Left renal pelvis (tissue), 4 donors: ENCODE measurements at regions not wholly inside any gene's neighbourhood (a gene's known extent, or its start where the extent isn't known, plus 50 kb on each side); places are given as distances from the start of the nearest gene placed in this dataset.
A peak's percentile ranks its signal among the peaks of the same experiment; 100 is the strongest.

ENCODE experiments used
- DNase-seq, 4 donors: peaks; one replicate each; pipeline ENCODE4 v3.0.0-alpha.2; 2013; ENCODE audit warnings: low read depth in 4 of 4, low spot score in 3 of 4

DNA sequence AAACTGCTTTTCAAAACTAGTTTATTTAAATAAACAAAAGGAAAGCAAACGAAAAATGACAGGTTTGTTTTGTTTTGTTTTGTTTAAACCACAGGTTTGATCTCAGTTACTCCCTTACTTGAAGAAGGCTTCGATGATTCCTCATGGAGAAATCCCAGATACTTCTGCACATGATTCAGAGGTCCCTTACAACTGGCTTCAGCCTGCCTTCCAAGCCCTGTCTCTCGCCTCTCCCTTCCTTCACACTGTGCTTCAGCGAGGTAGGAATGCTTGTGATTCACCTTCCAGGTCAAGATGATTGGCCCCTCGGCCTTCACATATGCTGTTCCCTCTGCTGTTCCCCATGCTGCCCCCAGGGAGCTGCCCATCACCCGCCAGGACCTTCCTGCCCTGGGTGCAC is 104.1 kb upstream of the ITGA6 start:
- no peak for DNase-seq

DNA sequence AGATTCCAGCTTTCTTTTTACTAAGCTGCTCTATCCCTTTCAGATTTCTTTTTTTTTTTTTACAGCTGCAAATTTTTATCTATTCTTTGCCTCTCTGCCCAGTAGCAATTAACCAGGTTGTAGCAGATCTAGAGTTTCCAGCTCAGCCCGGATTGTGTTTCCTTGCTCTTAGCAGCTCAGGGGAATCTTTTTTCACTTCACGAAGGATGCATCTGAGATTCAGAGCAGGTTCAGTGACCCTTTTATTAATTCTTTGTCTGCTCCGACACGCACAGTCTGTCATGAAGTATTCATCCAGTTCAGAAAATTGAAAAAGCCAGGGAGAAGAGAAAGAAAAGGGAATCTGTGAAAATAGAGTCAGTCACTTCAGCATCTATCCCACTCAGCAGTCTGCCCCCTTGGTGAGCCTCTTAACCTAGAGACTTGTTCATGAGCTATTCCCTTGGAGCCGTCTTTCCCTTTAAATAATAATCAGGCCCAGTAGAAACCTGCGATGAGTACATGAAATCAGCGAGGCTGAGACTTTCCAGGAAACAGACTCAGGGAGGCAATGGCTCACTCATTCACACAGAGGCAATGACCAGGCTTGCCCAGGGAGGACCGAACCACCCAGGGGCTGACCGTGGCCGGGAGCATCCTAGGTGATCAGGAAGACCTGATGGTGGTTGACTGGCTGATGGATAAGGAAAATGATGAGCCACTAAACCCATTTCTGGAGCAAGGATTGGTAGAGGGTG is 103.4 kb upstream of the ITGA6 start:
- DNase-seq: no peak

DNA sequence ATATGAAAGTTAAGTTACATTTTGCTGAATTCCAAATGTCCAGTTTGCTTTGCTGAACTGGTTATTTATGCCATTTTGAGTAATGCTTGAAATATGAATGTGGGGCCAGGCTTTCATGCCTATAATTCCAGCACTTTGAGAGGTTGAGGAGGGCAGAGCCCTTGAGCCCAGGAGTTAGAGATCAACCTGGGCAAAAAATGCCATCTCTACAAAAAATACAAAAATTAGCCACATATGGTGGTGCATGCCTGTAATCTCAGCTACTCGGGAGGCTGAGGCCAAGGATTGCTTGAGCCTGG is 101.2 kb upstream of the ITGA6 start:
- DNase-seq: no peak

DNA sequence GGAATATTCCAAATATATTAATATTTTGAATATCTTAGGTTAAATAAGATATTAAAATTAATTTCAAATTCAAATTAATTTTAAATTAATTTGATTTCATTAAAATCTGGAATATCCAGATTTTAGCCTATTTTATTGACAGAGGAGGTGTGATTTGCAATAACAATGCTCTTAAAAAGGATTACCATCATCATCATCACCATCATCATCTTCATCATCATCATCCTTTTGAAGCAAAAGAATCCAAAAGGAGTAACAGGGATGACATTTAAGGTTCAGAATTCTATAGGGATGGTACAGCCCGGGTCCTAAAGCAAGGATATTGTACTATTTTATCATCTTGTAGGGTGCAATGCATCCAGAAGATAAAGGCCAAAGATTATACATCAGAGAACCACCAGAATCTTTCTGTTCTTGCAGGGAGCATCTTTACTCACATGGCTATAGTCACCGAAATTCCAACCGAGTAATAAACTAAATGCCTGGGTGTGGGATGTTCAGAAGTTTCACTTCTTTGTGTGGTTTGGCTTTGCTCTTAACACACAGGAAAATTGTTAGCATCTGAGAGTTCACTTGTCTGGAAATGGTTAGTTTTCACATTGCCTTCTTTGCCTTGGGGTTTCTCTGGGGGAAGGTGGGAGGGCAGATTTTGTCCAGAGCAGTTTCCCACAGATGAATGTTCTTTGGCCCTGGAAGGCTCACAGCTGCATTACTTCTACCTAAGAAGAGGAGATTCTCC is 99.1 kb upstream of the ITGA6 start:
- no peak for DNase-seq

DNA sequence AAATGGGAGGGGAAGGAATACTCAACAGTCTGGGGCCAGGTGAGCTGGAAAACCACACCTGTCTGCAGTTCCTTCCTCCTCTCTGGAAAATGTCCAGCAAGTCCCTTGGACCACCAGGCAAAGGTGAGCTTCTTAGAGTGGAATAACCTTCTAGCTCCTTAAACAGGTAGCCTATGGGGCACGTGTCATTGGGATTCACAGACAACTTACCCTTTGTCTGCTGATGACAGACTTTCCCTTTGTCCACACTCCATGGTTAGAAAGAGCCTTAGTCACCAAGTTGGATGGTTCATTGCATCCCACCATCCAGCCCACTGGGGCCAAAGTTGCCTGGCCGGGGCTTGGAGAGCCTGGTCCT is 98.0 kb upstream of the ITGA6 start:
- DNase-seq: no peak

DNA sequence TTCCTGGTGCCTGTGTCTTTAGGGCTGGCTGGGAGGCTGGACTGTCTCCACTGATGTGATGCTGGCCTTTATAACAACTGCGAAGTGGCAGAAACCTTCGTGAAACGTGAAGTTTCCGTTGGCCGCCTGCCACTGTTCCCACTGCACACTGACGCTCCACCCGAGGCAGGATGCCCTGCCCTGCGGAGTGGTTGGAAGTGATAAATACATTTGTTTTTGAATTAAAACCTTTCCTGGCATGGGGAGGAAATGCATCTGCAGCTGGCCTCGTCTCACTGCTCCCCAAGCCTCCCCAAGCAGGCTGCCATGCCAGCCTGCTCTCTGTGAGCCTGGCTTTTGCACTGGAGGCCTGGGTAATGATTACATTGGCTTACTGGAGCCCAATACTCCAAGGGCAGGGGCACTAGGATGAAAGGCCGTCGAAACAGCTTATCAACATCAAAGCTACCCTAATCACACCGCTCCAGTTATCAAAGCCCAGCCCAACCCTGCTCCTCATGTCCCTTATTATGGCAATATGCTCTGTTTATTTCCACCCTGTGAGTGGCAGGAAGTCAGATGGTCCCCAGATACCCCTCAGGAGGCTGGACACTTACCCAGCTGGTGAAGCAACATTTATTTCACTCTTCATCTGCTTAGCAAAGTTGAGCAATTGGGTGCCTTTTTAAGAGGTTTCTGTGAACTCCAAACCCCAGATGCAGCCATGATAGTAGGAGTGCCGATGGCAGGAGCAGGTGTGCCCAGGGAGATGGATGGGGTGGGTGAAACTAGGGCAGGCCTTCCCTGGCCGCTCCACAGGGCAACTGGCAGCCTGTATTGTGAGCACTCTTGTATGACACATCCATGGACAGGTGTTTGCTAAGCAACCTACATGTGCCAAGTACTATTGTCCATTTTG is 97.4 kb upstream of the ITGA6 start:
- no peak for DNase-seq

DNA sequence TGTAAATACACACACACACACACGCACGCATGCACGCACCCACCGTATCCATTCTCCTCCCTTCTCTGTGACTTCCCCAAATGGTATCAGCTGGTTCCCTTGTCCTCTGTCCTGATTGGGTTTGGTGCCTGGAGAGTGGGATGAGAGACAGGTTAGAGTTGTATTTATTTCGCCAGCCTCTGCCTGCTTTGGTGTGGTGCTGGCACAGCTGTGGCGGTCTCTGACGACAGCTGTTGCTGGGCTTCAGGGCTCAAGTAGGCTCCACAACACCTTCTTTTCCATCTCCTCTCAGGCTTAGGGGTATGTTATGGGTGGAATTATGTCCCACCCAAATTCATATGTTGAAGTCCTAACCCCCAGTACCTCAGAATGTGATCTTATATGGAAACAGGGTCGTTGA is 94.9 kb upstream of the ITGA6 start:
- no peak for DNase-seq

- no peak for DNase-seq
Observed at GRCh38 chr2:172333235-172333977, 94.0 kb upstream of the ITGA6 start.

DNA sequence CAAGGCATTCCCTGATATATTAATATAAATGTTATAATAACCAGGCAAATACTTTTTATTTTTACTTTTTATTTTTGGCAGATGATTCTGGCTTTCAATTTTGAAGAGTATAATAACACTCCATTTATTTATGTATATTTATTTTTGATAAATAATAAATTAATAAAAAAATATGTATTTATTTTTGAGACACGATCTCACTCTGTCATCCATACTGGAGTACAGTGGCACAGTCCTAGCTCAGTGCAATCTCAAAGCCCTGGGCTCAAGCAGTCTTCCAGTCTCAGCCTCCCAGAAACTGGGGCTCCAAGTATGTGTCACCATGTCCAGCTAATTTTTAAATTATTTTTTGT is 93.4 kb upstream of the ITGA6 start:
- no peak for DNase-seq

- no peak for DNase-seq
Observed at GRCh38 chr2:172334988-172335387, 92.4 kb upstream of the ITGA6 start.

DNA sequence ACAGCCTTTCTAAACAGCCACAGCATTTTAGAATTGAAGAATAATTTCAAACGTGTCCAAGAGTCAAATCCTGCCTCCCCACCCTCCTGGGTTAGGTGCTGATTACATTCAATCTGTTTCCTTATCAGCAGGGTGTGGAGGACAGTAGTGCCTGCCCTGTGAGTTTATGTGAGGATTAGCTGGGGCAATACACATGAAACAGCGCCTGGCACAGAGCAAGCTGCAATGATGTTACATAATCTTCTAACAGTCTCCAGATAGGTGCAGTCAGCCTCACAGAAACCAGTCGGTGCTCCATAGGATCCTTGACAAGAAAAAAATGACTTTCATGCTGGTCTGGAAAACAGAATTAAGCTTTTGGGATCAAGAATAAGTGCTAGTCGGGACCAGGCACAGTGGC is 91.7 kb upstream of the ITGA6 start:
- no peak for DNase-seq

DNA sequence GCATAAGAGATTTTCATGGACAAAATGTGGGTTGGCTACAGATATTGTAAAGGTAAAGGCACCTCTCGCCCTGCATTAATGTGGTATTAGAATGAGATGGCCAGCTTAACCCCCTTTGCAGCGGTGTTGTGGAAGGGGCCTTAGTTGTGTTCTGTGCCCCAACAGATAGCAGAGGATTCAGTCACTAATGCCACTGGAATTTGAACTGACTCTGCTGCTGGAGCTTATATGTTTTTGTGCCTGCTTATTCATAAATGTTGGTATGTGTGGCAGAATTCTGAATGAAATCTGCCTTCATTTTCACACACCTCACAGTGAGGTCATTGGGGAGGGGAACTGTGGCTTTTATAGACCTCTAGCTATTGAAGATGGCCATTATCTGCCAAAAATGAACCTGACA is 90.7 kb upstream of the ITGA6 start:
- no peak for DNase-seq

- DNase-seq: peak in 1 of 4 donors; percentile 18
Observed at GRCh38 chr2:172339371-172340010, 87.9 kb upstream of the ITGA6 start.

DNA sequence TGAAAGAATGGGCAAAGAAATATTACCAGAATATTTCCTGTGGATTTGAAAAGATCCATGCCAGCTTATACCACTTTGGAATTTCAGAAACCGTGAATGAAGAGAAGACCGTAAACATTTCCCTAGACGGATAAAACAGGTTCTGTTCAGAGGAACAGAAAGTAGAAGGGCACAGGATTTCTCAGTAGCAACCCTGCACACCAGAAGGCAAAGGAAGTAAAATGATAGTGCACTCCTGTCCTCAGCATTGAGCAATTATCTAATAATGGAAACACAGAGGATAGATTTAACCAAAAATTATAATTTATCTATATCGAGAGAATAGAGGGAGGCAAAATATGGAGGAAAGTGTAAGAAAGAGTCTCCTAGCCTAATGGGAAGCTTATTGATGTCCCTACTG is 87.0 kb upstream of the ITGA6 start:
- DNase-seq: no peak

DNA sequence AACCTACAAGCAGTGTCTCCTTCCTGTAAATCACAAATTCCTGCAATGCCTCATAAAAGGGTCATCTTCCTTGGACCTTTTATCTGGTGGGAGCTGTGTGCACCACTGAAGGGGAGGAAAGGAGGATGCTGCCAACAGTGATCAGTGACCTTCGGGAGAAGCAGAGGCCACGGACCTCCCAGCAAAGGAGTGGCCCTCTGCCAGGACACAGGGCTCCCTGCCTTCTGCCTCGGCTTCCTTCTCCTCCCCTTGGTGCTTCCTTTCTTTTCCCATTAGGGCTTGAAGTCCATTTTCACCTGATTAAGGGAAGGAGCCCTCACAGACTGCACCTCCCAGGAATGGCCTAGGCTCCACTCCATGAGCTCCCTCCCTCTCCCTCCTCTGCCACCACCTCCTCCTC is 85.3 kb upstream of the ITGA6 start:
- no peak for DNase-seq

- no peak for DNase-seq
Observed at GRCh38 chr2:172342611-172343010, 84.8 kb upstream of the ITGA6 start.

DNA sequence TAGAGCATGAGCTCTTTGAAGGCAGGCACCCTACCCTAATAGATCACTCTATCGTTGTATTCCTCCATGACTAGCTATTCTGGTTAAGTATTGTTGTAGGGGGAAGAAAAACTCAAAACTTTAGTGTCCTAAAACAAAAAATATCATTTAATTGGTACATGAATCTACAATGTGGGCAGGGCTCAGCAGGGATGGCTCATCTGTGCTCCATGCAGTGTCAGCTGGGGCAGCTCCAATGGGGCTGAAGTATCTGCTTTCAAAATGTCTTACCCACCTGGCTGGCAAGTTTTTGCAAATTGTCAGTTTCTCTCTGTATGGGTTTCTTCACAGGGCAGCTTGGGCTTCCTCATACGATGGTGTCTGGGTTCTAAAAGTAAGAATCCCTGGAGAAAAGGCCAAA is 83.2 kb upstream of the ITGA6 start:
- DNase-seq: no peak

GRCh38 chr2:172345956-172346555 is 81.3 kb upstream of the ITGA6 start:
- DNase-seq: no peak

DNA sequence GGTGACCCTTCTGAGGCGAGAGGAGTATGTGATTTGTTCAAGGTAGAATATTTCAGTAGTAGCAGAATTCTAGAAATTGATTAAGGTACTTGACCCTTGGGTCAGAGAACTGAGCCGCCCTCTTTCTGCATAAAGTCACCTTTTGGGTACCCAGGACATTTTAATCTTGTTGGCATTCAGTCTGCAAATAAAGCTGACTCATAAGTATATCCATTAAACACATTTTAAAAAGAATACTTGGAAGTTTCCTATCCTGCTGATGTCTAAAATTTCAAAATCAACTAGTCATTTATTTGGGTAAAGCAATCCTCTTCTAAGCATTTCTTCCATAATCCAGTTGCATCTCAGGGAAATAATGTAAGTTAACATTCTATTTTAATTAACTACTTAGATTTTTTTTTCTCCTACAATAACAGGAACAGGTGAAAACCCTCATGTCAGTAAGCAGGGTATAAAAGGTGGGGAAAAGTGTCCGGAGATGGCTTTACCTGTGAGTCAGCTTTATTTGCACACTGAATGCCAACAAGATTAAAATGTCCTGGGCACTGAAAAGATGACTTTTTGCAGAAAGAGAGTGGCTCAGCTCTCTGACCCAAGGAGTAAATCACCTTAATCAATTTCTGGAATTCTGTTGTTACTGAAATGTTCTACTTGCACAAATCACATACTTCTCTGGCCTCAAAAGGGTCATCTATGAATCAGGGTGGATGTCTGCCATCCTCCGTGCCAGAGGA is 78.7 kb upstream of the ITGA6 start:
- no peak for DNase-seq
